GM04504 (cell line): ENCODE measurements at regions not wholly inside any gene's neighbourhood (a gene's known extent, or its start where the extent isn't known, plus 50 kb on each side); places are given as distances from the start of the nearest gene placed in this dataset.

Experiments
- DNase-seq: peaks from one replicate; pipeline ENCODE4 v3.0.0-alpha.2; 2012; ENCODE audit warnings: low read depth

- DNase-seq = no peak
Measured at GRCh38 chr1:108050911-108051629, 86.1 kb upstream of the VAV3 start.

- DNase-seq = no peak
Measured at GRCh38 chr1:108050158-108050557, 85.2 kb upstream of the VAV3 start.

GRCh38 chr1:108049178-108049819, 84.3 kb upstream of the VAV3 start:
- DNase-seq = peak; percentile 15

GRCh38 chr1:108048301-108049177, 83.6 kb upstream of the VAV3 start:
- DNase-seq = no peak

GRCh38 chr1:108047085-108047484, 82.1 kb upstream of the VAV3 start:
- no peak for DNase-seq

- no peak for DNase-seq
Measured at GRCh38 chr1:108046026-108046425, 81.0 kb upstream of the VAV3 start.

- no peak for DNase-seq
Measured at GRCh38 chr1:108045460-108045859, 80.5 kb upstream of the VAV3 start.

GRCh38 chr1:108044318-108044717, 79.3 kb upstream of the VAV3 start:
- no peak for DNase-seq

- no peak for DNase-seq
Measured at GRCh38 chr1:108043707-108044106, 78.7 kb upstream of the VAV3 start.

- DNase-seq = no peak
Measured at GRCh38 chr1:108042610-108043009, 77.6 kb upstream of the VAV3 start.

GRCh38 chr1:108041360-108042142, 76.6 kb upstream of the VAV3 start:
- DNase-seq = no peak

GRCh38 chr1:108038653-108039236, 73.8 kb upstream of the VAV3 start:
- DNase-seq = no peak

- DNase-seq = no peak
Measured at GRCh38 chr1:108036796-108037562, 72.0 kb upstream of the VAV3 start.

GRCh38 chr1:108034396-108034795, 69.4 kb upstream of the VAV3 start:
- no peak for DNase-seq

- no peak for DNase-seq
Measured at GRCh38 chr1:108033550-108033951, 68.6 kb upstream of the VAV3 start.

- DNase-seq = no peak
Measured at GRCh38 chr1:108028841-108029388, 63.9 kb upstream of the VAV3 start.

- DNase-seq = no peak
Measured at GRCh38 chr1:108027389-108027788, 62.4 kb upstream of the VAV3 start.

GRCh38 chr1:108017698-108018097, 52.7 kb upstream of the VAV3 start:
- DNase-seq = no peak

GRCh38 chr1:108016451-108016920, 51.5 kb upstream of the VAV3 start:
- no peak for DNase-seq
